WTC11 (cell line): ENCODE measurements at regions not wholly inside any gene's neighbourhood (a gene's known extent, or its start where the extent isn't known, plus 50 kb on each side); places are given as distances from the start of the nearest gene placed in this dataset.
A peak's percentile ranks its signal among the peaks of the same experiment; 100 is the strongest.

Experiments
- JUN ChIP-seq: sonication (generic); formaldehyde crosslinking; IDR thresholded peaks from 2 replicates; pipeline ENCODE4 v1.8.0; 2023; ENCODE audit warnings: mild to moderate bottlenecking, missing genetic modification reagents
- KAT7 ChIP-seq: sonication (generic); formaldehyde crosslinking; IDR thresholded peaks from 2 replicates; pipeline ENCODE4 v1.8.1; 2023; ENCODE audit warnings: missing genetic modification reagents, mild to moderate bottlenecking, borderline replicate concordance
- RELA ChIP-seq: sonication (generic); formaldehyde crosslinking; IDR thresholded peaks from 2 replicates; pipeline ENCODE4 v1.8.1; 2022; ENCODE audit warnings: missing genetic modification reagents, mild to moderate bottlenecking, borderline replicate concordance
- SMAD3 ChIP-seq: sonication (generic); formaldehyde crosslinking; IDR thresholded peaks from 2 replicates; pipeline ENCODE4 v1.8.0; 2022; ENCODE audit warnings: missing genetic modification reagents, mild to moderate bottlenecking, borderline replicate concordance
- ZNF138 ChIP-seq: sonication (generic); formaldehyde crosslinking; conservative IDR thresholded peaks from 2 replicates; pipeline ENCODE4 v1.8.1; 2022; ENCODE audit warnings: mild to moderate bottlenecking, moderate library complexity, missing genetic modification reagents
- ZNF281 ChIP-seq: sonication (generic); formaldehyde crosslinking; IDR thresholded peaks from 2 replicates; pipeline ENCODE4 v1.8.0; 2023; ENCODE audit warnings: mild to moderate bottlenecking, missing genetic modification reagents
- ZNF396 ChIP-seq: fragments of 250-450 bp; sonication (Bioruptor Pico); IDR thresholded peaks from 2 replicates; pipeline ENCODE4 v1.8.0; 2021; ENCODE audit warnings: mild to moderate bottlenecking, moderate library complexity, borderline replicate concordance
- ZNF423 ChIP-seq: fragments of 250-450 bp; sonication (Bioruptor Pico); IDR thresholded peaks from 2 replicates; pipeline ENCODE4 v2.1.2; 2022; ENCODE audit warnings: mild to moderate bottlenecking, moderate library complexity
- TF ChIP-seq, protein P1 (sequence below): fragments of 250-450 bp; sonication (Bioruptor Pico); IDR thresholded peaks from 2 replicates; pipeline ENCODE4 v2.1.2; 2022; ENCODE audit warnings: mild to moderate bottlenecking, moderate library complexity
- TF ChIP-seq, protein P2 (sequence below): fragments of 250-450 bp; sonication (Bioruptor Pico); conservative IDR thresholded peaks from 2 replicates; pipeline ENCODE4 v1.9.0; 2021; ENCODE audit warnings: mild to moderate bottlenecking
- TF ChIP-seq, protein P3 (sequence below): sonication (generic); formaldehyde crosslinking; IDR thresholded peaks from 2 replicates; pipeline ENCODE4 v1.8.1; 2022; ENCODE audit warnings: missing genetic modification reagents, borderline replicate concordance
- TF ChIP-seq, protein P4 (sequence below): sonication (generic); formaldehyde crosslinking; IDR thresholded peaks from 2 replicates; pipeline ENCODE4 v1.8.0; 2023; ENCODE audit warnings: missing genetic modification reagents
- TF ChIP-seq, protein P5 (sequence below): sonication (generic); formaldehyde crosslinking; IDR thresholded peaks from 2 replicates; pipeline ENCODE4 v1.8.1; 2023; ENCODE audit warnings: mild to moderate bottlenecking, missing genetic modification reagents

GRCh38 chr16:19948186-19949104 is 63.8 kb upstream of the GPRC5B start (continued):
- TF ChIP-seq, protein P1, sequence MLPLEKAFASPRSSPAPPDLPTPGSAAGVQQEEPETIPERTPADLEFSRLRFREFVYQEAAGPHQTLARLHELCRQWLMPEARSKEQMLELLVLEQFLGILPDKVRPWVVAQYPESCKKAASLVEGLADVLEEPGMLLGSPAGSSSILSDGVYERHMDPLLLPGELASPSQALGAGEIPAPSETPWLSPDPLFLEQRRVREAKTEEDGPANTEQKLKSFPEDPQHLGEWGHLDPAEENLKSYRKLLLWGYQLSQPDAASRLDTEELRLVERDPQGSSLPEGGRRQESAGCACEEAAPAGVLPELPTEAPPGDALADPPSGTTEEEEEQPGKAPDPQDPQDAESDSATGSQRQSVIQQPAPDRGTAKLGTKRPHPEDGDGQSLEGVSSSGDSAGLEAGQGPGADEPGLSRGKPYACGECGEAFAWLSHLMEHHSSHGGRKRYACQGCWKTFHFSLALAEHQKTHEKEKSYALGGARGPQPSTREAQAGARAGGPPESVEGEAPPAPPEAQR (CRISPR knock-in tag): peak; percentile 35; the same call in 1 of the 2 replicates
- TF ChIP-seq, protein P2, sequence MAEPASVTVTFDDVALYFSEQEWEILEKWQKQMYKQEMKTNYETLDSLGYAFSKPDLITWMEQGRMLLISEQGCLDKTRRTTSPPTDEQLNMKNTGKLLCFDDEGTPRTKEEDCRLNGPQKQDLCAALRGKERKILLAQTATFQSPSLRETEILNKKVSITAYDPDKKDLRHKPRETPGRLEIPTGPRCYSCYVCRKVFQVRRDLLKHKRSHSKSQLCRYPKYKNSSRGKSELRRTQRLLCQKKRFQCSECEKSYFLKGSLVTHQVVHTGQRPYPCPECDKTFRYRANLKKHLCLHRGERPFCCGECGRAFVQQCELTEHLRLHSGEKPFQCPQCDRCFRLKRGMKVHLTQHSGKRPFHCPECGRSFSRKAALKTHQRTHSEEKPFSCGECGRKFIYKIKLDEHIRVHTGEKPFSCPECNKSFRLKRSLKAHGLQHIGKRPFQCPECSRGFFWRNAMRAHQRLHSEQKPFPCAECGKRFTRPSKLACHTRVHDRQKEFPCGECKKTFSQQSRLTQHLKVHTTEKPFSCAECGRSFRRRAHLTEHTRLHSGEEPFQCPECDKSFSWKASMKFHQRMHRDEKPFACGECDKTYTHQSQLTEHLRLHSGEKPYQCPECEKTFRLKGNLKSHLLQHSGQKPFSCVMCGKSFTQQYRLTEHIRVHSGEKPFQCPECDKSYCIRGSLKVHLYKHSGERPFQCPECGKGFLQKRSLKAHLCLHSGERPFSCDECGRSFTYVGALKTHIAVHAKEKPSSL (CRISPR knock-in tag): no peak
- TF ChIP-seq JUN (CRISPR knock-in tag): peak; percentile 47; the same call in 1 of the 2 replicates
- TF ChIP-seq ZNF423 (CRISPR knock-in tag): peak; percentile 39; the same call in 1 of the 2 replicates
- TF ChIP-seq, protein P3, sequence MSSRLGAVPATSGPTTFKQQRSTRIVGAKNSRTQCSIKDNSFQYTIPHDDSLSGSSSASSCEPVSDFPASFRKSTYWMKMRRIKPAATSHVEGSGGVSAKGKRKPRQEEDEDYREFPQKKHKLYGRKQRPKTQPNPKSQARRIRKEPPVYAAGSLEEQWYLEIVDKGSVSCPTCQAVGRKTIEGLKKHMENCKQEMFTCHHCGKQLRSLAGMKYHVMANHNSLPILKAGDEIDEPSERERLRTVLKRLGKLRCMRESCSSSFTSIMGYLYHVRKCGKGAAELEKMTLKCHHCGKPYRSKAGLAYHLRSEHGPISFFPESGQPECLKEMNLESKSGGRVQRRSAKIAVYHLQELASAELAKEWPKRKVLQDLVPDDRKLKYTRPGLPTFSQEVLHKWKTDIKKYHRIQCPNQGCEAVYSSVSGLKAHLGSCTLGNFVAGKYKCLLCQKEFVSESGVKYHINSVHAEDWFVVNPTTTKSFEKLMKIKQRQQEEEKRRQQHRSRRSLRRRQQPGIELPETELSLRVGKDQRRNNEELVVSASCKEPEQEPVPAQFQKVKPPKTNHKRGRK (CRISPR knock-in tag): no peak
- peak; percentile 24; the same call in 1 of the 2 replicates for TF ChIP-seq SMAD3 (CRISPR knock-in tag)
- peak; percentile 73; the same call in 1 of the 2 replicates for TF ChIP-seq ZNF281 (CRISPR knock-in tag)
- peak; percentile 49; the same call in 1 of the 2 replicates for TF ChIP-seq ZNF396
- peak; percentile 72; the same call in 1 of the 2 replicates for TF ChIP-seq ZNF138 (CRISPR knock-in tag)
- no peak for TF ChIP-seq RELA
- TF ChIP-seq, protein P4, sequence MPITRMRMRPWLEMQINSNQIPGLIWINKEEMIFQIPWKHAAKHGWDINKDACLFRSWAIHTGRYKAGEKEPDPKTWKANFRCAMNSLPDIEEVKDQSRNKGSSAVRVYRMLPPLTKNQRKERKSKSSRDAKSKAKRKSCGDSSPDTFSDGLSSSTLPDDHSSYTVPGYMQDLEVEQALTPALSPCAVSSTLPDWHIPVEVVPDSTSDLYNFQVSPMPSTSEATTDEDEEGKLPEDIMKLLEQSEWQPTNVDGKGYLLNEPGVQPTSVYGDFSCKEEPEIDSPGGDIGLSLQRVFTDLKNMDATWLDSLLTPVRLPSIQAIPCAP (CRISPR knock-in tag): 0 out of 2 replicates have a peak, but pooled peaks have one; percentile 48
- TF ChIP-seq, protein P5, sequence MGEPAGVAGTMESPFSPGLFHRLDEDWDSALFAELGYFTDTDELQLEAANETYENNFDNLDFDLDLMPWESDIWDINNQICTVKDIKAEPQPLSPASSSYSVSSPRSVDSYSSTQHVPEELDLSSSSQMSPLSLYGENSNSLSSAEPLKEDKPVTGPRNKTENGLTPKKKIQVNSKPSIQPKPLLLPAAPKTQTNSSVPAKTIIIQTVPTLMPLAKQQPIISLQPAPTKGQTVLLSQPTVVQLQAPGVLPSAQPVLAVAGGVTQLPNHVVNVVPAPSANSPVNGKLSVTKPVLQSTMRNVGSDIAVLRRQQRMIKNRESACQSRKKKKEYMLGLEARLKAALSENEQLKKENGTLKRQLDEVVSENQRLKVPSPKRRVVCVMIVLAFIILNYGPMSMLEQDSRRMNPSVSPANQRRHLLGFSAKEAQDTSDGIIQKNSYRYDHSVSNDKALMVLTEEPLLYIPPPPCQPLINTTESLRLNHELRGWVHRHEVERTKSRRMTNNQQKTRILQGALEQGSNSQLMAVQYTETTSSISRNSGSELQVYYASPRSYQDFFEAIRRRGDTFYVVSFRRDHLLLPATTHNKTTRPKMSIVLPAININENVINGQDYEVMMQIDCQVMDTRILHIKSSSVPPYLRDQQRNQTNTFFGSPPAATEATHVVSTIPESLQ (CRISPR knock-in tag): no peak
- TF ChIP-seq KAT7 (CRISPR knock-in tag): no peak
